HL-60 (cell line): ENCODE measurements at regions not wholly inside any gene's neighbourhood (a gene's known extent, or its start where the extent isn't known, plus 50 kb on each side); places are given as distances from the start of the nearest gene placed in this dataset.

Experiments
- DNase-seq, 2 experiments: peaks; one replicate each; pipeline ENCODE4 v3.0.0-alpha.2; 2010 to 2020; ENCODE audit warnings: low read depth in 1 of 2, low spot score in 1 of 2
- H3K27ac ChIP-seq: fragments of 250-450 bp; sonication (Bioruptor Pico); replicated peaks from 2 replicates; pipeline ENCODE4 v1.5.1; 2020; ENCODE audit warnings: mild to moderate bottlenecking, moderate library complexity
- H3K27me3 ChIP-seq: fragments of 250-450 bp; sonication (Bioruptor Pico); 2 replicates; pipeline ENCODE4 v1.5.1; 2021; ENCODE audit warnings: mild to moderate bottlenecking, moderate library complexity; ENCODE audit not compliant: insufficient read depth, poor library complexity, severe bottlenecking
- H3K4me3 ChIP-seq: replicated peaks from 2 replicates; pipeline ENCODE4 v1.5.1; 2011; ENCODE audit warnings: mild to moderate bottlenecking, control low read depth, low read length; ENCODE audit not compliant: insufficient read depth
- CTCF ChIP-seq: IDR thresholded peaks from one replicate; pipeline ENCODE4 v1.5.1; 2011; ENCODE audit warnings: low read length, control low read depth, inconsistent platforms; ENCODE audit not compliant: insufficient read depth
- GABPA ChIP-seq: IDR thresholded peaks from 2 replicates; pipeline ENCODE4 v1.6.1; 2012; ENCODE audit warnings: low read depth
- POLR2AphosphoS5 ChIP-seq: IDR thresholded peaks from 2 replicates; pipeline ENCODE4 v1.6.1; 2012; ENCODE audit warnings: low read depth
- REST ChIP-seq: IDR thresholded peaks from 2 replicates; pipeline ENCODE4 v1.6.1; 2012; ENCODE audit warnings: low read depth; ENCODE audit not compliant: insufficient replicate concordance
- SPI1 ChIP-seq: IDR thresholded peaks from 2 replicates; pipeline ENCODE4 v1.6.1; 2012; ENCODE audit warnings: low read depth, mild to moderate bottlenecking, borderline replicate concordance

- no peak overlapping the region for H3K27ac ChIP-seq
- TF ChIP-seq GABPA (no peak), SPI1 (no peak), POLR2AphosphoS5 (no peak)
- peaks cover 11% of the 10 kb centered on the region for H3K27me3 ChIP-seq
- no peak overlapping the region for H3K4me3 ChIP-seq
- DNase-seq, result no peak
Observed at GRCh38 chr11:112886434-112887370, 74.5 kb upstream of the NCAM1 start.

- Histone ChIP-seq H3K4me3 (no peak overlapping the region), H3K27me3 (peaks cover 11% of the 10 kb centered on the region), H3K27ac (no peak overlapping the region)
- TF ChIP-seq SPI1 (no peak), CTCF (no peak), POLR2AphosphoS5 (no peak), GABPA (no peak), REST (no peak)
- DNase-seq, result no peak
Observed at GRCh38 chr11:112889446-112889845, 71.8 kb upstream of the NCAM1 start.

GRCh38 chr11:112899235-112900006 is 61.8 kb upstream of the NCAM1 start:
- H3K4me3 ChIP-seq, result no peak overlapping the region
- TF ChIP-seq REST (no peak), SPI1 (no peak), CTCF (no peak), POLR2AphosphoS5 (no peak), GABPA (no peak)
- H3K27me3 ChIP-seq, result no peaks in the 10 kb centered on the region
- no peak overlapping the region for H3K27ac ChIP-seq
- no peak for DNase-seq

- no peak for DNase-seq
- no peak overlapping the region for H3K4me3 ChIP-seq
- no peak overlapping the region for H3K27ac ChIP-seq
- TF ChIP-seq SPI1, result no peak
- no peak for TF ChIP-seq POLR2AphosphoS5
- TF ChIP-seq CTCF, result no peak
- no peak for TF ChIP-seq REST
- TF ChIP-seq GABPA, result no peak
- H3K27me3 ChIP-seq, result no peaks in the 10 kb centered on the region
Observed at GRCh38 chr11:112901924-112902323, 59.3 kb upstream of the NCAM1 start.
